Neural progenitor cell (in vitro differentiated cells): ENCODE measurements at regions not wholly inside any gene's neighbourhood (a gene's known extent, or its start where the extent isn't known, plus 50 kb on each side); places are given as distances from the start of the nearest gene placed in this dataset.

Experiments used
- DNase-seq: peaks from one replicate; pipeline ENCODE4 v3.0.0-alpha.2; 2016; ENCODE audit warnings: low spot score
- H2AFZ ChIP-seq: fragments of 200-600 bp; sonication (generic); replicated peaks from 2 replicates; pipeline ENCODE4 v1.6.1; 2016; ENCODE audit warnings: antibody characterized with exemption
- H3F3A ChIP-seq: fragments of 200-600 bp; sonication (generic); 2 replicates; pipeline ENCODE4 v1.6.1; 2016; ENCODE audit warnings: antibody characterized with exemption, low read depth
- H3K27ac ChIP-seq: fragments of 200-600 bp; sonication (generic); 2 replicates; pipeline ENCODE4 v1.5.1; 2016; ENCODE audit warnings: mild to moderate bottlenecking
- H3K27me3 ChIP-seq: fragments of 200-600 bp; sonication (generic); 2 replicates; pipeline ENCODE4 v1.6.1; 2016; ENCODE audit warnings: mild to moderate bottlenecking, moderate library complexity
- H3K36me3 ChIP-seq: fragments of 200-600 bp; sonication (generic); 2 replicates; pipeline ENCODE4 v1.5.1; 2016
- H3K4me1 ChIP-seq: fragments of 200-600 bp; sonication (generic); 2 replicates; pipeline ENCODE4 v1.6.1; 2016; ENCODE audit warnings: mixed run types
- H3K4me2 ChIP-seq: fragments of 200-600 bp; sonication (generic); 2 replicates; pipeline ENCODE4 v1.6.1; 2016
- H3K4me3 ChIP-seq: fragments of 200-600 bp; sonication (generic); 2 replicates; pipeline ENCODE4 v1.5.1; 2016
- H3K79me2 ChIP-seq: fragments of 200-600 bp; sonication (generic); 2 replicates; pipeline ENCODE4 v1.6.1; 2016; ENCODE audit warnings: low read depth
- H3K9ac ChIP-seq: fragments of 200-600 bp; sonication (generic); 2 replicates; pipeline ENCODE4 v1.6.1; 2016
- H3K9me3 ChIP-seq: fragments of 200-600 bp; sonication (generic); 2 replicates; pipeline ENCODE4 v1.5.1; 2016; ENCODE audit warnings: low read depth
- H4K20me1 ChIP-seq: fragments of 200-600 bp; sonication (generic); 2 replicates; pipeline ENCODE4 v1.6.1; 2016; ENCODE audit warnings: low read depth
- H3K27ac Mint-ChIP-seq: 3 replicates; pipeline ENCODE4 v1.8.0; 2021; ENCODE audit warnings: mixed read lengths
- H3K27me3 Mint-ChIP-seq: 2 replicates; pipeline ENCODE4 v1.8.0; 2022; ENCODE audit warnings: low read depth, mild to moderate bottlenecking, inconsistent platforms, moderate library complexity, mixed read lengths; ENCODE audit not compliant: insufficient read depth
- H3K36me3 Mint-ChIP-seq: 3 replicates; pipeline ENCODE4 v1.8.0; 2021; ENCODE audit warnings: mixed read lengths
- H3K4me1 Mint-ChIP-seq: 3 replicates; pipeline ENCODE4 v1.8.0; 2021; ENCODE audit warnings: mixed read lengths
- H3K4me3 Mint-ChIP-seq: 3 replicates; pipeline ENCODE4 v1.8.0; 2021; ENCODE audit warnings: mild to moderate bottlenecking, moderate library complexity, mixed read lengths
- H3K9me3 Mint-ChIP-seq: 3 replicates; pipeline ENCODE4 v1.8.0; 2020; ENCODE audit warnings: mixed read lengths
- EZH2 ChIP-seq: fragments of 200-600 bp; sonication (generic); IDR thresholded peaks from 2 replicates; pipeline ENCODE4 v1.6.1; 2017; ENCODE audit warnings: antibody characterized with exemption, mild to moderate bottlenecking, moderate library complexity
- EZH2phosphoT487 ChIP-seq: fragments of 200-600 bp; sonication (generic); IDR thresholded peaks from 2 replicates; pipeline ENCODE4 v1.6.1; 2017; ENCODE audit warnings: antibody characterized with exemption
- TF ChIP-seq, protein P1 (sequence below): fragments of 200-600 bp; sonication (generic); IDR thresholded peaks from 2 replicates; pipeline ENCODE4 v1.5.1; 2017; ENCODE audit warnings: antibody characterized with exemption, mild to moderate bottlenecking

DNA sequence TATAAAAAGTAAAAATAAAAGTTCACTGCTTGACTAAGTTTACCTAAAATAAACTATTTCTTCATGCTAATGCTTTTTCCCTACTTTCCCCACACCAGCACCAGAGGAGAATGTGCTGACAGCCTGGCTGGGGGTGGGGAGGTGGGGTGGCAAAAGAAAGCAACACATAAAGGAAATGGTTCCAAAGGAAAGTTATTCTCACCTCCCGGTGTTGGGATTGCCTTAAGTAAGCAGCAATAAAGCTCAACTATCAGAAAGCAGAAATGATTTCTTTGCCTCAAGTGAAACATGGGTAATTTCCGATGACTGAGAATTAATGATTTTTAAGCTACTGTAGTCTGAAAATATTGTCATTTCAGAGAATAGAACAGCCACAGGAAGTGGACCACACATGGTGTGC, 84.5 kb upstream of the DKK2 start:
- no peak overlapping the region for H3K4me3 Mint-ChIP-seq
- TF ChIP-seq EZH2phosphoT487 (no peak), EZH2 (no peak)
- TF ChIP-seq, protein P1, sequence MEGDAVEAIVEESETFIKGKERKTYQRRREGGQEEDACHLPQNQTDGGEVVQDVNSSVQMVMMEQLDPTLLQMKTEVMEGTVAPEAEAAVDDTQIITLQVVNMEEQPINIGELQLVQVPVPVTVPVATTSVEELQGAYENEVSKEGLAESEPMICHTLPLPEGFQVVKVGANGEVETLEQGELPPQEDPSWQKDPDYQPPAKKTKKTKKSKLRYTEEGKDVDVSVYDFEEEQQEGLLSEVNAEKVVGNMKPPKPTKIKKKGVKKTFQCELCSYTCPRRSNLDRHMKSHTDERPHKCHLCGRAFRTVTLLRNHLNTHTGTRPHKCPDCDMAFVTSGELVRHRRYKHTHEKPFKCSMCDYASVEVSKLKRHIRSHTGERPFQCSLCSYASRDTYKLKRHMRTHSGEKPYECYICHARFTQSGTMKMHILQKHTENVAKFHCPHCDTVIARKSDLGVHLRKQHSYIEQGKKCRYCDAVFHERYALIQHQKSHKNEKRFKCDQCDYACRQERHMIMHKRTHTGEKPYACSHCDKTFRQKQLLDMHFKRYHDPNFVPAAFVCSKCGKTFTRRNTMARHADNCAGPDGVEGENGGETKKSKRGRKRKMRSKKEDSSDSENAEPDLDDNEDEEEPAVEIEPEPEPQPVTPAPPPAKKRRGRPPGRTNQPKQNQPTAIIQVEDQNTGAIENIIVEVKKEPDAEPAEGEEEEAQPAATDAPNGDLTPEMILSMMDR = no peak
- no peaks in the 10 kb centered on the region for H3K36me3 Mint-ChIP-seq
- Histone ChIP-seq H3K27me3 (no peaks in the 10 kb centered on the region), H3K4me3 (no peak overlapping the region), H4K20me1 (no peaks in the 10 kb centered on the region), H3K9ac (no peak overlapping the region), H3K79me2 (no peaks in the 10 kb centered on the region), H3F3A (no peaks in the 10 kb centered on the region), H3K9me3 (no peaks in the 10 kb centered on the region), H3K4me1 (peaks cover 9% of the 10 kb centered on the region), H3K4me2 (no peak overlapping the region), H2AFZ (peak overlapping the region; percentile 99), H3K27ac (no peak overlapping the region), H3K36me3 (no peaks in the 10 kb centered on the region)
- peaks cover 9% of the 10 kb centered on the region for H3K4me1 Mint-ChIP-seq
- H3K9me3 Mint-ChIP-seq = peaks cover 2% of the 10 kb centered on the region
- no peak overlapping the region for H3K27ac Mint-ChIP-seq
- DNase-seq = peak; percentile 11
- no peaks in the 10 kb centered on the region for H3K27me3 Mint-ChIP-seq

DNA sequence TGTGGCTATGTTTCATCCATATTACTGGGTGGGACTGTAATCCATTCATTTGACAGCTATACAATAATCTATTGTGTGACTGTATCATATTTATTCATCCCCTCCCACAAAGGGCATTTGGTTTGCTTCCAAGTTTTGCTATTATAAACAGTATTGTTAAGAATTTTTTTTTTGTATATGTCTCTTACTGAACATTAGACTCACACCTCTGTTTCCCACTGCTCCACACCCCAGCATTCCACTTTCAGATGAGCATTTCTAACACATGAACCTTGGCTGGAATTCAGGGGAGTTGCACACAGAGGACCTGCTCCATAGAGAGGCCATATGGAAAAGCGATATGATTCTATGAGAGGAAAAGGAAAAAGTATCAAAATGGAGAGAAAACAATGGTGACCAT, 81.6 kb upstream of the DKK2 start:
- no peaks in the 10 kb centered on the region for H3K27me3 ChIP-seq
- H3K4me3 Mint-ChIP-seq = peak overlapping the region; percentile 2

DNA sequence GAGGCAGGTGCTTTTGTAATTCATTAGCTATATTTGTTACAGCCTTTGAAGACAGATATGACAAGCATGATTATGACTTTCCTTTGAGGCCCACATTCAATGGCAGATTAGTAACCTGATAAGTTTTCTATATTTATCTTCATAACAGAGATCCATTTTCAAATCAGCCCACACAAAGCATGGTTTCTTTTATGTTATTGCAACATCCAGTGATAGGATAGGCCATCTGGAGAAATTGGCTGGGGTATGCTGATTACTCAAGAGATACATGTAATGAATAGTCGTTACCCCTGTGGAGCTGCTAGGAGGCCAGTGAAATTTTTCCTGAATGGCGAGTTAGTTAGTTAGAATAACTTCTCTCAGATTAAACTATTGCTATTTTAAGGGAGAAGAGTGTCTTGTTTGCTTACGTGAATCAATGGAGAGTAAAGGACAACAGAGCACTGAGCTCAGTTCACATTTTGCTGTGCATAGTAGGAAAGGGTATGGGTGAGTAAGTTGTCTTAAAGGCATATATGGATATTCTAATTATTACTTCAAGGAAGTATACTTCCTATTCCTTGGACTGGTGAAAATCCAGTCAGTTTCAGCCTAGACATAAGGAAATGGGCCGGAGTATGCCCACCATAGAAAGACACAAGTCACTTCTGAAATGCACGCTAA, 79.2 kb upstream of the DKK2 start:
- Histone ChIP-seq H3K27ac (no peak overlapping the region), H3K9me3 (no peaks in the 10 kb centered on the region), H3K4me1 (peaks cover 2% of the 10 kb centered on the region), H3F3A (no peaks in the 10 kb centered on the region), H3K27me3 (no peaks in the 10 kb centered on the region), H3K36me3 (no peaks in the 10 kb centered on the region), H4K20me1 (no peaks in the 10 kb centered on the region), H3K79me2 (no peaks in the 10 kb centered on the region), H3K4me2 (no peak overlapping the region), H2AFZ (no peak overlapping the region), H3K4me3 (no peak overlapping the region), H3K9ac (no peak overlapping the region)
- Mint-ChIP-seq H3K27ac (no peak overlapping the region), H3K27me3 (no peaks in the 10 kb centered on the region), H3K4me1 (peaks cover 2% of the 10 kb centered on the region), H3K36me3 (no peaks in the 10 kb centered on the region), H3K9me3 (peaks cover 8% of the 10 kb centered on the region), H3K4me3 (no peak overlapping the region)
- DNase-seq = no peak
- no peak for TF ChIP-seq EZH2phosphoT487
- TF ChIP-seq, protein P1 = no peak
- TF ChIP-seq EZH2 = no peak

More for the DNA sequence above, 81.6 kb upstream of the DKK2 start:
- H3K36me3 Mint-ChIP-seq = no peaks in the 10 kb centered on the region
- H3K27ac ChIP-seq = no peak overlapping the region
- no peak overlapping the region for H3K4me3 ChIP-seq
- no peaks in the 10 kb centered on the region for H3K27me3 Mint-ChIP-seq
- no peak for DNase-seq
- TF ChIP-seq EZH2phosphoT487 = no peak
- TF ChIP-seq EZH2 = no peak
- TF ChIP-seq, protein P1 = no peak
- H3F3A ChIP-seq = no peaks in the 10 kb centered on the region
- H4K20me1 ChIP-seq = no peaks in the 10 kb centered on the region
- no peak overlapping the region for H3K9ac ChIP-seq
- no peaks in the 10 kb centered on the region for H3K9me3 ChIP-seq
- no peak overlapping the region for H2AFZ ChIP-seq
- H3K4me1 Mint-ChIP-seq = peaks cover 9% of the 10 kb centered on the region
- H3K36me3 ChIP-seq = no peaks in the 10 kb centered on the region
- peaks cover 9% of the 10 kb centered on the region for H3K4me1 ChIP-seq
- no peaks in the 10 kb centered on the region for H3K79me2 ChIP-seq
- peaks cover 3% of the 10 kb centered on the region for H3K9me3 Mint-ChIP-seq
- H3K27ac Mint-ChIP-seq = no peak overlapping the region
- no peak overlapping the region for H3K4me2 ChIP-seq
